ENCODE measurements at regions not wholly inside any gene's neighbourhood (a gene's known extent, or its start where the extent isn't known, plus 50 kb on each side); places are given as distances from the start of the nearest gene placed in this dataset.

GRCh38 chr14:95424529-95424928 lies 91.9 kb downstream of the SYNE3 start:
- CTCF ChIA-PET = no interaction called here
- Histone ChIP-seq H2AFZ (ENCODE audit: low read depth, low read length, poor library complexity, severe bottlenecking) (no peak overlapping the region), H3K4me3 (replicated peaks in 1 of 2; ENCODE audit: low read depth in 1 of 2, low read length in 2 of 2) (no peak overlapping the region), H4K20me1 (ENCODE audit: insufficient read depth) (no peaks in the 10 kb centered on the region), H3K27ac (ENCODE audit: low read depth, low read length) (no peak overlapping the region), H3K4me2 (ENCODE audit: low read length) (no peak overlapping the region), H3K4me1 (ENCODE audit: control insufficient read depth in 1 of 2, insufficient read depth in 2 of 2, low read length in 2 of 2) (peaks cover 0 to 11% of the 10 kb centered on the region in 2 experiments; a peak in 2 of 4 replicates), H3K79me2 (ENCODE audit: insufficient read depth, low read length) (no peaks in the 10 kb centered on the region), H3K9me3 (ENCODE audit: control insufficient read depth in 1 of 2, insufficient read depth in 1 of 2, low read depth in 1 of 2, low read length in 2 of 2) (no peaks in the 10 kb centered on the region), H3K9me2 (ENCODE audit: insufficient read depth) (no peaks in the 10 kb centered on the region), H3K27me3 (ENCODE audit: insufficient read depth, low read length) (no peaks in the 10 kb centered on the region), H3K36me3 (ENCODE audit: control insufficient read depth in 1 of 2, insufficient read depth in 2 of 2, low read length in 2 of 2) (no peaks in the 10 kb centered on the region), H3K9ac (ENCODE audit: low read length) (no peak overlapping the region)
- ATAC-seq (no peak), DNase-seq (ENCODE audit: low read depth, low spot score) (no peak)
- intact Hi-C loops (cut with micrococcal nuclease) = loop anchor here (10.0 kb wide), 1 partner anchor 350 kb away; no protein-coding TSS in a partner anchor
- POLR2A ChIA-PET = no interaction called here
- TF ChIP-seq ZBTB33 (IDR thresholded peaks at IDR 0.05; ENCODE audit: extremely low read depth, insufficient replicate concordance, low read length) (no peak), CBX3 (IDR thresholded peaks at IDR 0.05; ENCODE audit: low read depth) (no peak), MAX (IDR thresholded peaks at IDR 0.05) (no peak), SP1 (IDR thresholded peaks at IDR 0.05; ENCODE audit: low read depth) (no peak), CEBPB (IDR thresholded peaks at IDR 0.05; ENCODE audit: low read depth) (no peak), POLR2AphosphoS5 (IDR thresholded peaks at IDR 0.05; ENCODE audit: low read depth, low read length) (no peak)
- RAD21 ChIA-PET (ENCODE audit: low non-redundant PET in 1 of 2, low total read pairs in 2 of 2, uncharacterized antibody in 2 of 2, unreplicated experiment in 2 of 2) = no interaction called here
- BruUV-seq (replicated peaks) = no TSS peak

- Histone ChIP-seq H4K20me1 (ENCODE audit: insufficient read depth) (no peaks in the 10 kb centered on the region), H3K4me3 (replicated peaks in 1 of 2; ENCODE audit: low read depth in 1 of 2, low read length in 2 of 2) (no peak overlapping the region), H3K4me2 (ENCODE audit: low read length) (no peak overlapping the region), H3K9ac (ENCODE audit: low read length) (no peak overlapping the region), H3K9me2 (ENCODE audit: insufficient read depth) (no peaks in the 10 kb centered on the region), H3K27me3 (ENCODE audit: insufficient read depth, low read length) (no peaks in the 10 kb centered on the region), H3K27ac (ENCODE audit: low read depth, low read length) (no peak overlapping the region), H3K79me2 (ENCODE audit: insufficient read depth, low read length) (no peaks in the 10 kb centered on the region), H2AFZ (ENCODE audit: low read depth, low read length, poor library complexity, severe bottlenecking) (no peak overlapping the region), H3K36me3 (ENCODE audit: control insufficient read depth in 1 of 2, insufficient read depth in 2 of 2, low read length in 2 of 2) (no peaks in the 10 kb centered on the region), H3K9me3 (ENCODE audit: control insufficient read depth in 1 of 2, insufficient read depth in 1 of 2, low read depth in 1 of 2, low read length in 2 of 2) (no peaks in the 10 kb centered on the region), H3K4me1 (ENCODE audit: control insufficient read depth in 1 of 2, insufficient read depth in 2 of 2, low read length in 2 of 2) (peaks cover 0 to 9% of the 10 kb centered on the region in 2 experiments; a peak in 1 of 4 replicates)
- ATAC-seq = no peak; the same call in 1 of the 2 replicates
- ChIA-PET RAD21 (ENCODE audit: low non-redundant PET in 1 of 2, low total read pairs in 2 of 2, uncharacterized antibody in 2 of 2, unreplicated experiment in 2 of 2) (no interaction called here), POLR2A (no interaction called here), CTCF (no interaction called here)
- no TSS peak for BruUV-seq (replicated peaks)
- no peak for DNase-seq (ENCODE audit: low read depth, low spot score)
- intact Hi-C loops (cut with micrococcal nuclease) = loop anchor here (10.0 kb wide), 1 partner anchor 353 kb away; no protein-coding TSS in a partner anchor
- TF ChIP-seq ATF3 (IDR thresholded peaks at IDR 0.05) = no peak
- TF ChIP-seq ZBTB33 (IDR thresholded peaks at IDR 0.05; ENCODE audit: extremely low read depth, insufficient replicate concordance, low read length) = no peak
- TF ChIP-seq RAD21 (IDR thresholded peaks at IDR 0.05; ENCODE audit: low read depth) = no peak
- no peak for TF ChIP-seq ZFX (IDR thresholded peaks at IDR 0.05)
- no peak for TF ChIP-seq POLR2AphosphoS5 (IDR thresholded peaks at IDR 0.05; ENCODE audit: low read depth, low read length)
- TF ChIP-seq CBX3 (IDR thresholded peaks at IDR 0.05; ENCODE audit: low read depth) = no peak
- TF ChIP-seq CEBPB (IDR thresholded peaks at IDR 0.05; ENCODE audit: low read depth) = no peak
- TF ChIP-seq EGR1 (IDR thresholded peaks at IDR 0.05; ENCODE audit: low read depth) = no peak
- TF ChIP-seq SIN3A (IDR thresholded peaks at IDR 0.05; ENCODE audit: low read depth) = no peak
- no peak for TF ChIP-seq MAX (IDR thresholded peaks at IDR 0.05)
- TF ChIP-seq EZH2phosphoT487 (IDR thresholded peaks at IDR 0.05; ENCODE audit: borderline replicate concordance) = no peak
These were observed 94.7 kb downstream of the SYNE3 start for GRCh38 chr14:95421741-95422140.

All from HCT116 (cell line).